GM20431 (cell line): ENCODE measurements at regions not wholly inside any gene's neighbourhood (a gene's known extent, or its start where the extent isn't known, plus 50 kb on each side); places are given as distances from the start of the nearest gene placed in this dataset.

Experiments used
- in situ Hi-C: fragments of 300-500 bp; cut with MseI, MboI; formaldehyde crosslinking; loops from one replicate; pipeline ENCODE4 v1.15.0; 2020; ENCODE audit warnings: low sequenced_read_pairs; ENCODE audit not compliant: unreplicated experiment

DNA sequence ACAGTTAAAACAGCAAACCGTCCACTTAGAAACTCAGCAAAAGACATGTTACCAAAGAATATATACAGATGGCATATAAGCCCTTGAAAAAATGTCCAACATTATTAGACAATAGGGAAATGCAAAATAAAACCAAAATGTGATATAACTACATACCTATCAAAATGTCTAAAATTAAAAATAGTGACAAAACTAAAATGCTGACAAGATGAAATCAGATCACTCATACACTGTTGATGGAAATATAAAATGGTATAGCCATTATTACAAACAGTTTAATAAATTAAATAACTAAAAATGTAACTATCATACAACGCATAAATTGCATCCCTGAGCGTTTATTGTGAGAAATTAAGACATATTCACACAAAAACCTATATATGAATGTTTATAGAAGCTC, 939.7 kb upstream of the ZWINT start:
- in situ Hi-C loops, result no loop called here

DNA sequence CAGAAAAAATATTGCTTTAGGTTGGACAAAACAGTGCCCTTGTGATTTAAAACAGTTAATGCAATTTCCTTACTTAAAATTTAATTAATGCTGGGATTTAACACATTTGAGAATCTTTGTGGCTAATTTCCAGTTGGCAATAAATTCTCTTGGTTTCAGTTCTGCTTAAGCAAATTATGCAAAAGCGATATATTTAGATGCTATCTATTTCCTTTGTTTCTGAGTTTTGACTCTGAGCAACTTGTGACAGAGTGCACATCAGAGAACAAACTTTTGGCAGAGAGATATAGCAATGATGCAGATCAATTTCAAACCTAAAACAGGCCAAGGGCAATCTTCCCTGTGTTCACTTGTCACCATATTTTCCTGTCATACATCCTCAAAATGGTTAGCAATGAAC, 933.6 kb upstream of the ZWINT start:
- in situ Hi-C loops, result no loop called here

DNA sequence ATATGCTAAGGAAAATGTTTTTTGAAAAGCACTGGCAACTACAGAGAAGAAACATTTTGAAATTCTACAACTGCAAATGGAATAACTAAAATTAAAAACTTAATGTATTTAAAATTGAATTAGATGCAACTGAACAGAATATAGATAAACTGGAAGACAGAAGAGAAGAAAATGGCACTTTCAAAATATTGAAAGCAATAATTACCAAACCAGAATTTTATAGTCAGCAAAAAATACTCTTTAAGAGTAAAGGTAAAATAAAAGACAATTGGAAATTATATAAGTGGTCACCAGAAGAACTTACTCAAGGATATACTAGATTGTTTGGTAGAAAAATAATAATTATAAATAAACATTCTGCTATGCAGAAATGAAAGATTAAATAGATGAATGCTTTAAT, 927.7 kb upstream of the ZWINT start:
- in situ Hi-C loops, result no loop called here

DNA sequence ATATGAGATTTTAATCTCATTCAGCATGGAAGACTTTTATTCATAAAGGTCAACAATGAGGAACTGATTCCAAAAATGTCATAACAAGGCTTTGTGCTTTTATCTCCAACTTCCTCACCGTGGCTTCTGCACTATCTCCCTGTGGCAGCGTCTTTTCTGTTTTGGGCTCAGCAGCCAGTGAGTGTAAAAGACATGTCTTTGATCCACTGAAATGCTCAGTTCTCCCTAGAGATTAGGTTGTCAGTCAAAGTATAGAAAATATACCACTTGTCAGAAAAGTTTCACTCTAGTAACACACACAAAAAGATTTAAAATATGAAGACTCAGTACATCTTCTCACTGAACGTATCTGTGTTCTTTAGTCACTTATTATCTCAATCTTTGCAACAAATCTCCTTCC, 901.8 kb upstream of the ZWINT start:
- in situ Hi-C loops, result no loop called here

DNA sequence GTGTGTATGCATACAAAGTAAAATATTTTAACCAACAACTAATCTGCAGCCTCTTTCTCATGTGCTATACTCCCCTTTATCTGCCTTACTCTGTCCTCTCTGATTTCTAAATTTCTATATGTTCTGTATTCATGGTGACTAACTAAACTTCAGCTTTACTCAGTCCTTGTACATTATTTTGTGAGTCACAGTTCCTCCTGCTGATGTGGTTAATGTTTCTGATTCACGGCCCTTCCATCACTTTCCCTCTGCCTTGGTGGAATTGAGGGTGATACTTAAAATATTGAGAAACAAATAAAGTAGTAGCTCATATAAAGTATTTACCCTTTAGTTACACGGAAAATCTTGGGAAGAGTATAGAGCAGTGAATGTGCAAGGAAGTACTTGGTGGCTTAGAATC, 899.1 kb upstream of the ZWINT start:
- in situ Hi-C loops, result no loop called here

DNA sequence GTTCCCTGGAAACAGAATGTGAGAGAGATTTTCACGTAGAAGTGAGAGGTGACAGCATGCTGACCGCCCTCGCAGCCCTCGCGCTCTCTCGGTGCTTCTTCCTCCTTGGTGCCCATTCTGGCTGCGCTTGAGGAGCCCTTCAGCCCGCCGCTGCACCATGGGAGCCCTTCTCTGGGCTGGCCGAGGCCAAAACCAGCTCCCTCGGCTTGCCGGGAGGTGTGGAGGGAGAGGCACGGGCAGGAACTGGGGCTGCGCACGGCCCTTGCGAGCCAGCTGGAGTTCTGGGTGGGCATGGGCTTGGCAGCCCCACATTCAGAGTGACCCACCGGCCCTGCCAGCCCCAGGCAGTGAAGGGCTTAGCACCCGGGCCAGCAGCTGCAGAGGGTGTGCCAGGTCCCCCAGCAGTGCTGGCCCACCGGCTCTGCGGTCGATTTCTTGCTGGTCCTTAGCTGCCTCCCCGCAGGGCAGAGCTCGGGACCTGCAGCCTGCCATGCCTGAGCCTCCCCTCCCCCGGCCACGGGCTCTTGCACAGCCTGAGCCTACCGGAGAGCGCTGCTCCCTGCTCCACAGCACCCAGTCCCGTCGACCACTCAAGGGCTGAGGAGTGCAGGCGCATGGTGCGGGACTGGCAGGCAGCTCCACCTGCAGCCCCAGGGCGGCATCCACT, 888.7 kb upstream of the ZWINT start:
- in situ Hi-C loops, result no loop called here

DNA sequence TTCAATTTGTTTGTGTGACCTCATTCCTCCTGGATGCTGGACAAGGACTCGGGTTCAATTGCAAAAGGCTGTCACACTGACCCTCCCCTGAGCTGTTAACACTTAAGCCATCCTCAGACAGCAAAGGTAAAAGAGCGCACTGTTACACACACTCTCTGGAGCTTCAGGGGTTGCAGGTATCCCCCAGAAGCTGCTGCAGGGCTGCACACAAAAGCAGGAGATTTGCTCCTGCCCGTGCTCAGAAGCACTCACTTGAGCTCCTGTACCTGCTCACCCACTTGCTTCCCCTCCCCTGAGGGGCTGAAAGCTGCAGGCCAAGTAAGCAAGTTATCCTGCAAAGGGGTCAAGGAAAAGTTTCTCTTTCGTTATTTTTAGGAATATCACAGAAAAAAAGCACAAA, 886.2 kb upstream of the ZWINT start:
- in situ Hi-C loops, result no loop called here

DNA sequence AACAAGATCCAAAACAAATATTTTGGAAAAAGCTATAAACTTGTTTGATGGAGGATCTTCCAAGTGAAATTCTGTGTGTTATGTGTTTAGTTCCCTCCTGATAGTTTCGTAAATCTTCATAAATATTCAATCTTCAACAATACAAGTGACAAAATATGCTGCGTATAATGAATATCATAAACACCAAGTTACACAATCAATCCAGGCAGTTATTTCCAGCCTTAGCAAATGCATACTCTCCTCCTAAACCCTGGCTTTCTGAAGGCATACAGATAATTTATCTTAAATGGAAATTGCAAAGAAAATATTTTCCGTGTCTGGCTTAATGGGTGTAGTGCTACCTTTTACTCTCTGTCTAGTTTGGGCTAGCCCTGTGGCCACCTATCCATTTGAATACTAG, 864.9 kb upstream of the ZWINT start:
- in situ Hi-C loops, result no loop called here

DNA sequence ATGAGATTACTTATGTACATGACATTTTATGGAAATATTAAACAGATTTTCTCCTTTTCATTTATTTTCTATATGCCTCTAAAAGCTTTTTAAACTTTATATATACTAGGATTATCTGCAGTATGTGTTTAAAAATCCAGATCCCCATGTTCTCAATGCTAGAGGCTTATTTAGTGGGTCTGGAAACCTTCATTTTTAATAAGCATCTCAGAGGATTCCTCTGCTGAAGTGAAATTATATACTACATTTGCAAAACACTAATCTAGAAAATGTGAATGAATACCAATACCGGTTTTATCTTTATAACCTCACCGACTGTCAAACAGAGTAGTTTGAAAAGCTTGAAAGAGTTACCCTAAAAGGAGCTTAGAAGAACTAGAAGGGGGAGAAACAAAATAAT, 863.8 kb upstream of the ZWINT start:
- in situ Hi-C loops, result no loop called here

DNA sequence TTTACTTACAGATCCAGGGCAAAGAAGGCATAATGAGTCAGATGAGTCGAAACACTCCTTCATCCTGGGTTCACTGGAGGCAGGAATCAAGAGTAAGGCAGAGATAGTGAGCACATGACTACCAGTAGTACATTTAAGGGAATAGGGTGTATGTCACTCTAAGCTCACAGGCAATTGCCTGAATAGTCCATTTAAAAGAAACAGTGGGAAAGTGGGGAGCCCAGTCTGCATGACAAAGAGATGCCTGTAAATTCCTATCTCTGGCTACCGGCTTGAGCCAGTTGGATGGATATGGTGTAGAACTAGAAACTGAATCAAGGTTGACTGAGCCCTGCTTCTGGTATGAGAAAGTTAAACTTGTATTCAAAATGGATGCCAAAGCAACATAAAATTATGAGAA, 861.5 kb upstream of the ZWINT start:
- in situ Hi-C loops, result no loop called here

DNA sequence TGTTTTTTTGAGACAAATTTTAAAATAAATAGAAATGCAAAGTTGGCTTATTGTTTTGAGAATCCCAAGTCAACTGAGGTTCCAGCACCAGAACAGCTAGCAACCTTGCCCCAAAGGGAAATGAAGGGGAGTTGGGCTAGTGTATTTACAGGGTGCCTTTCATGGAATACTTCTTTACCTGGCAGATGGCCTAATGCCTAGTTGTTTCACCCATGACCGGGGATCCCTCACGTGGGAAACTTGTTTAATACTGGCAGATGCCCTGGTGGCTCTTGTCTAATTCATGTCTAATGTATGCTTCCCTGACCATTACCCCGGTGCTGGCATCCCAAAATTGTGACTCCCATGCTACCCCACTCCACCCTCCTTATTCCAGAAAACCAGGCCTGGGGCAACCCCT, 861.1 kb upstream of the ZWINT start:
- in situ Hi-C loops, result no loop called here

DNA sequence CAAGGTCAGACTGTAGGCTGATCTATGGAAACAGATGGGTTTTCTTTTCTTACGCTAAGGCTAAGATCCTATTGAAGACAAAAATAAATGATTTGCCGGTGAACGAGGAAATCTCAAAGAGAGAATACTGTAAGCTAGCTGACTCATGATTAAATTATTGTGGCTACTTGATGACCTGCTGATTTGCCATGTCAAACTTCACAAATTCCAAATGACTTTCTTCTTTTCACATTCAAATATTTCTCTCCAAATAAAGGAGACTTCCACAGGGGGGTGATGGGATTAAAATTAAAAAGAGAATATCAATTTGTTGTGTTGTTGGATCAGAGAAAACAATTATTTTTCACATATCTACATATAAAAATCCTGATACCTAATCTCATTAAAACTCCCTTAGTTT, 860.6 kb upstream of the ZWINT start:
- in situ Hi-C loops, result no loop called here

DNA sequence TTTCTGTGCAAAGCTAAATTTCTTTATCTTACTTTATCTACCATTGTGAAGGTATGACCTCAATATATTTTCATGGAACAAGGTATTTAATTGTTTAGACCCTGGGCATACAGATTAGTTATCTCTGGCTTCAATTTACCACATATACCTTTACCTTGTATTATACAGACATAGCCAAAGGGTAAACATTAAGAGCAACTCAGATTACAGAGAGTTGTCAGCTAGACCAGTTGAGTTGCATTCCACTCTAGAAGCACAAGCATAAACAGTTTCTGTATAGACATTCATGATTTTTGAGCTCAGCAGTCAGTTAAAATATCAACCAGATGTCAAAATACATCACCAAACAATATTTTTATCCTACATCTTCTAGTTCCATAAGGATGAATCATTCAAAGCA, 857.3 kb upstream of the ZWINT start:
- in situ Hi-C loops, result no loop called here

DNA sequence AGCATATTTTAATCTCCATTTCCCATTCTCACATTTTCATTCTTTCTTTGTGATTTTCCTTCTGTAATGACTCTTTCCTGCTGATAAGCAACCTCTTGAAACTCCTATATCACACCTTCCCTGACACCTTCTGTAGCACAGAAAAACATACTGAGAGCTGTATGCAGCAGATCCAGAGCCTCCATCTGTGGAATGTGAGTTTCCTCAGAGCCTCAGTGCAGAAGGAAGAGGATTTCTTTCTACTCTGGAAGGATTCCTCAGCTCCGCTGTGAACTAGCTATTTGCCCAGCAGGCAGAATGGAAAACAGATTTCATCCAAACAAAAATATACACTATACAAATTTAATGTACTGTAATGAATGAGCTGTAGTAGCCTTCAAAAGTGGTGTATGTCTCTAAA, 841.3 kb upstream of the ZWINT start:
- in situ Hi-C loops, result no loop called here

DNA sequence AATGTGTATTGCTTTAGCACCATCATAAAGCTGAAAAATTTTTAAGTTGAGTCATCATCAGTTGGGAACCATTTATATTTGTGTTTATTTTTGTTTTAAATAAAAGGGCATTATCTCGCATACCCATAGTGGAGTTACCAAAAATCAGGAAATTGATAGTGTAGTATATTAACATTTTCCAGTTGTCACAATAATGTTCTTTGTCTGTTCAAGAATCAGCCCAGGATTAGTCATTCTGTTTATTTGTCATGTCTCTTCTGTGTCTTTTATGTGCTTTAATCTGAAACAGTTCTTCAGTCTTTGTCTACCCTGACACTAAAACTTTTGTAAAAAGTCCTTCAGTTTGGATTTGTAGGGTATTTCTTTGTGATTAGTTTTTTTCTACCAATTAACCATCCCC, 827.8 kb upstream of the ZWINT start:
- in situ Hi-C loops, result no loop called here

DNA sequence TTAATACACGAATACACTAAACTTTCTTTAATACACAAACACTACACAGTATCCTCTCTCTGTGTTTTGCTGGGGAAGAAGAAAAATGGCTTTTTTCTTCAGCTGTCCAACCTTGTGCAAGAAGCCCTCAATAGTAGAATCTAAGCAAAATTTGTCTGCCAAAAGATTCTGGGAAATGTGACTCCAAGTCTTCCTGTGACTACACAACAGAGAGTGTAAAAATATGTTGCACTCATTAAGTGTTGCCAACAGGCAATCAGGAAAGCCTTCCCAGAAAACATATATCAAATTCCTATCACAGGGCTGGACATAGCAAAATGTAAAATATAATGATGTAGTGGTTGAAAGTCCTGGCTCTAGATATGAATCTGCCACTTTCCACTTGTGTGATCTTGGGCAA, 825.1 kb upstream of the ZWINT start:
- in situ Hi-C loops, result no loop called here

DNA sequence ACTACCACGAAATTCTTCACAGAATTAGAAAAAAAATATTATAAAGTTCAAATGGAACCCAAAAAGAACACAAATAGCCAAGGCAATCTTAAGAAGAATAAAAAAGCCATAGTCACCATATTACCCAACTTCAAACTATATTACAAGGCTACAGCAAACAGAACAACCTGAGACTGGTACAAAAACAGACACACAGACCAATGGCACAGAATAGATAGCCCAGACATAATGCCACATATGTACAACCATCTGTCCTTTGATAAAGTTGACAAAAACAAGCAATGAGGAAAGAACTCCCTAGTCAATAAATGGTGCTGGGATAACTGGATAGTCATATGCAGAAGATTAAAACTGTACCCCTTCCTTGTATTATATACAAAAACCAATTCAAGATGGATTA, 808.5 kb upstream of the ZWINT start:
- in situ Hi-C loops, result no loop called here

DNA sequence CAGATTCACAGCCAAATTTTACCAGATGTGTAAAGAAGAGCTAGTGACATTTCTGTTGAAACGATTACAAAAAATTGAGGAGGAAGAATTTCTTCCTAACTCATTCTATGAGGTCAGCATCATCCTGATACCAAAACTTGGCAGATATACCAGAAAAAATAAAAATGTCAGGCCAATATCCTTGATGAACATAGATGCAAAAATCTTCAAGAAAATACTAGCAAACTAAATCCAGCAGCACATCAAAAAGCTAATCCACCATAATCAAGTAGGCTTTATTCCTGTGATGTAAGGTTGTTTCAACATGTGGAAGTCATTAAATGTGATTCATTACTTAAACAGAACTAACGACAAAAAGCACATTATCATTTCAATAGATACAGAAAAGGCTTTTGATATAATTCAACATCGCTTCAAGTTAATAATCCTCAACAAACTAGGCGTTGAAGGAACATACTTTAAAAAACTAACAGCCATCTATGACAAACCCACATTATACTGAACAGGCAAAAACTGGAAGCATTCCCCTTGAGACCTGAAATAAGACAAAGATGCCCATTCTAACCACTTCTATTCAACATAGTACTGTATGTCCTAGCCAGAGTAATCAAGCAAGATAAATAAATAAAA, 807.7 kb upstream of the ZWINT start:
- in situ Hi-C loops, result no loop called here

DNA sequence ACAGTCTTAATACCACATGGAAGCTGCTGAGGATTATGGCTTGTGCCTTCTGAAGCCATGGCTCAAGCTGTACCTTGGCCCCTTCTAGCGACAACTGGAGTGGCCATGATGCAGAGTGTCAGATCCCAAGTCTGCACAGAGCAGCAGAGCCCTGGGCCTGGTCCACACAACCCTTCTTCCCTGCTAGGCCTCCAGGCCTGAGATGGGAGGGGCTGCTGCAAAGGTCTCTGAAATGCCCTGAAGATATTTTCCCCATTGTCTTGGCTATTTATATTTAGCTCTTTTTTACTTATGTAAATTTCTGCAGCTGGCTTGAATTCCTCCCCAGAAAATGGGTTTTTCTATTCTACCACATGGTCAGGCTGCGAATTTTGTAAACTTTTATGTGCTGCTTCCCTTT, 804.6 kb upstream of the ZWINT start:
- in situ Hi-C loops, result no loop called here

DNA sequence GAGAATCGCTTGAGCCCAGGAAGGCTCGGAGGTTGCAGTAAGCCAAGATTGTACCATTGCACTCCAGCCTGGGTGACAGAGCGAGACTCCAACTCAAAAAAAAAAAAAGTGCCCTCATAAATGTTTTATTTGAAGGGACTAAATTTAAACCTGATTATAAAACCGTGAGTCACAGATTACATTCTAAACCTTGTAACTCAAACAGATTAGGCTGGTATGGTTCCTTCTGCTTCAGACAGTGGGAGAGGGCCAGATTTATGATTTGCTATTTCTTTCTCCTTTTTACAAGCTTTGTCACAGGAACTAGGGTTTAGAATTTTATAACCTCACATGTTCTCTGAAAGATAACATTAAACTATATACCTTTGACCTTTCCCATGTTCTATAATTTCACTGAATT, 801.2 kb upstream of the ZWINT start:
- in situ Hi-C loops, result no loop called here

DNA sequence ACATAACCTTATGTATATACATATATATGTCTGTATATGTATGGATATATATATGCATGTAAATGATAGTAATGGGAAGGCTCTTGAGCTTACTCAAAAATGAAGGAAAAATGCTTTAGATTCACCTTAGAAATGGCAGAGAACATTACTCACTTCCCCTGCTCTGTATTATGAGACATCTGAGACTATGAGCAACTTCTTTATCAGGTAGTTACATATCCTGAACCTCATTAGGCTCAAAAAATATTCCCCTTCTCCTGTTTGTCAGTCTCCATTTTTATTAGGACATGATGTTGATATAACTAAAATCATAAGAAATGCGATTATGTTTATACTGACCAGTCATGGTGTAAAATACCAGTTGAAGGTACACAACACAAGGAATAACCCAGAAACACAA, 800.1 kb upstream of the ZWINT start:
- in situ Hi-C loops, result no loop called here

DNA sequence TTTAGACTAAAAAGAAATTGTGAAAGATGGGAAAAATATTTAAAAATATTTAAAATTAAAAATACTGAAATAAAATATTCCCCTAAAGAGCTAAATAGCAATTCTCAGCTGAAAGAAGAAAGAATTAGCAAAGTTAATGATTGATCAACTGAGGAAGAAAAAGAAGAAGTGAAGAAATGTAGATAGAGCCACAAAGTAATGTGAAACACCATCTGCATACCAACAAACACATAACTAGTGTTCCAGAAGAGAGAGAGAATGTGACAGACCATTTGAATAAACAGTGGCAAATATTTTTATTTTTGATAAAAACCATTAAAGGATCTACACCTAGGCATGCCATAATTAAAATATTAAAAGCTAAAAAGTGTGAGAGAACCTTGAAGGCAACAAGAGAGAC, 784.5 kb upstream of the ZWINT start:
- in situ Hi-C loops, result no loop called here
